LNCaP clone FGC (cell line): ENCODE measurements at regions not wholly inside any gene's neighbourhood (a gene's known extent, or its start where the extent isn't known, plus 50 kb on each side); places are given as distances from the start of the nearest gene placed in this dataset.

ENCODE experiments used
- DNase-seq: peaks from one replicate; pipeline ENCODE4 v3.0.0-alpha.2; 2011; ENCODE audit warnings: low read depth
- H3K4me3 ChIP-seq: 2 replicates; pipeline ENCODE4 v1.5.1; 2011; ENCODE audit warnings: mild to moderate bottlenecking, low read depth, low read length, control low read depth
- CTCF ChIP-seq: IDR thresholded peaks from 2 replicates; pipeline ENCODE4 v1.5.1; 2012; ENCODE audit warnings: mild to moderate bottlenecking; ENCODE audit not compliant: control insufficient read depth, insufficient read depth; ENCODE audit errors: extremely low read depth

GRCh38 chr2:133726973-133727372 lies 158.7 kb upstream of the NCKAP5 start:
- TF ChIP-seq CTCF, result no peak
- no peak overlapping the region for H3K4me3 ChIP-seq
- DNase-seq, result no peak

GRCh38 chr2:133732059-133732458 lies 163.8 kb upstream of the NCKAP5 start:
- TF ChIP-seq CTCF, result no peak
- no peak for DNase-seq
- H3K4me3 ChIP-seq, result no peak overlapping the region

GRCh38 chr2:133732982-133733900 lies 165.0 kb upstream of the NCKAP5 start:
- no peak for TF ChIP-seq CTCF
- DNase-seq, result no peak
- no peak overlapping the region for H3K4me3 ChIP-seq

GRCh38 chr2:133733901-133734255 lies 165.6 kb upstream of the NCKAP5 start:
- no peak overlapping the region for H3K4me3 ChIP-seq
- no peak for DNase-seq
- no peak for TF ChIP-seq CTCF

- H3K4me3 ChIP-seq, result no peak overlapping the region
- DNase-seq, result no peak
- no peak for TF ChIP-seq CTCF
Observed at GRCh38 chr2:133734716-133735495, 166.6 kb upstream of the NCKAP5 start.

- no peak overlapping the region for H3K4me3 ChIP-seq
- DNase-seq, result no peak
- no peak for TF ChIP-seq CTCF
Observed at GRCh38 chr2:133736674-133737073, 168.4 kb upstream of the NCKAP5 start.
